GOT3 (cell line): ENCODE measurements at regions not wholly inside any gene's neighbourhood (a gene's known extent, or its start where the extent isn't known, plus 50 kb on each side); places are given as distances from the start of the nearest gene placed in this dataset.

ENCODE experiments used
- DNase-seq: peaks from one replicate; lab custom pipeline; 2025; ENCODE audit warnings: mixed read lengths; lab: John Stamatoyannopoulos, UW

- no peak for DNase-seq
Observed at GRCh38 chr1:168387781-168388760, 107.4 kb downstream of the TBX19 start.

- no peak for DNase-seq
Observed at GRCh38 chr1:168386949-168387586, 106.4 kb downstream of the TBX19 start.

GRCh38 chr1:168386492-168386891, 105.8 kb downstream of the TBX19 start:
- no peak for DNase-seq

- DNase-seq: no peak
Observed at GRCh38 chr1:168381850-168382249, 101.2 kb downstream of the TBX19 start.

GRCh38 chr1:168380945-168381344, 100.3 kb downstream of the TBX19 start:
- no peak for DNase-seq

GRCh38 chr1:168379104-168379860, 98.6 kb downstream of the TBX19 start:
- no peak for DNase-seq

- DNase-seq: no peak
Observed at GRCh38 chr1:168375566-168376300, 95.1 kb downstream of the TBX19 start.

GRCh38 chr1:168374566-168374965, 93.9 kb downstream of the TBX19 start:
- DNase-seq: no peak

GRCh38 chr1:168373869-168374268, 93.2 kb downstream of the TBX19 start:
- no peak for DNase-seq

GRCh38 chr1:168372861-168373371, 92.2 kb downstream of the TBX19 start:
- no peak for DNase-seq

- no peak for DNase-seq
Observed at GRCh38 chr1:168372307-168372706, 91.6 kb downstream of the TBX19 start.

- DNase-seq: no peak
Observed at GRCh38 chr1:168371477-168371876, 90.8 kb downstream of the TBX19 start.

- no peak for DNase-seq
Observed at GRCh38 chr1:168370586-168370985, 89.9 kb downstream of the TBX19 start.

- DNase-seq: no peak
Observed at GRCh38 chr1:168369655-168370054, 89.0 kb downstream of the TBX19 start.

- DNase-seq: no peak
Observed at GRCh38 chr1:168368131-168368530, 87.5 kb downstream of the TBX19 start.

- DNase-seq: no peak
Observed at GRCh38 chr1:168365719-168366479, 85.2 kb downstream of the TBX19 start.
